ENCODE measurements at regions not wholly inside any gene's neighbourhood (a gene's known extent, or its start where the extent isn't known, plus 50 kb on each side); places are given as distances from the start of the nearest gene placed in this dataset.

- no peak for DNase-seq (ENCODE audit: low read depth)
- no peak for TF ChIP-seq CTCF (conservative IDR thresholded peaks at IDR 0.05; ENCODE audit: low read length)
- H3K4me3 ChIP-seq (ENCODE audit: low read length), result no peak overlapping the region
Observed at GRCh38 chr2:62439425-62439824, 66.6 kb downstream of the TMEM17 start.

GRCh38 chr2:62437785-62438184 is 68.2 kb downstream of the TMEM17 start:
- DNase-seq (ENCODE audit: low read depth), result no peak
- no peak for TF ChIP-seq CTCF (conservative IDR thresholded peaks at IDR 0.05; ENCODE audit: low read length)
- no peak overlapping the region for H3K4me3 ChIP-seq (ENCODE audit: low read length)

- DNase-seq (ENCODE audit: low read depth), result no peak
- no peak for TF ChIP-seq CTCF (conservative IDR thresholded peaks at IDR 0.05; ENCODE audit: low read length)
- H3K4me3 ChIP-seq (ENCODE audit: low read length), result no peak overlapping the region
Observed at GRCh38 chr2:62435720-62436119, 70.3 kb downstream of the TMEM17 start.

GRCh38 chr2:62432407-62432806 is 73.6 kb downstream of the TMEM17 start:
- DNase-seq (ENCODE audit: low read depth), result no peak
- no peak for TF ChIP-seq CTCF (conservative IDR thresholded peaks at IDR 0.05; ENCODE audit: low read length)
- H3K4me3 ChIP-seq (ENCODE audit: low read length), result no peak overlapping the region

- no peak for TF ChIP-seq CTCF (conservative IDR thresholded peaks at IDR 0.05; ENCODE audit: low read length)
- no peak for DNase-seq (ENCODE audit: low read depth)
- H3K4me3 ChIP-seq (ENCODE audit: low read length), result no peak overlapping the region
Observed at GRCh38 chr2:62431512-62431911, 74.5 kb downstream of the TMEM17 start.

- H3K4me3 ChIP-seq (ENCODE audit: low read length), result no peak overlapping the region
- no peak for DNase-seq (ENCODE audit: low read depth)
- TF ChIP-seq CTCF (conservative IDR thresholded peaks at IDR 0.05; ENCODE audit: low read length), result no peak
Observed at GRCh38 chr2:62430146-62430545, 75.8 kb downstream of the TMEM17 start.

- TF ChIP-seq CTCF (conservative IDR thresholded peaks at IDR 0.05; ENCODE audit: low read length), result no peak
- no peak for DNase-seq (ENCODE audit: low read depth)
- H3K4me3 ChIP-seq (ENCODE audit: low read length), result no peak overlapping the region
Observed at GRCh38 chr2:62427146-62427545, 78.8 kb downstream of the TMEM17 start.

Measured in AG10803 (cell line).